ENCODE measurements at regions not wholly inside any gene's neighbourhood (a gene's known extent, or its start where the extent isn't known, plus 50 kb on each side); places are given as distances from the start of the nearest gene placed in this dataset.

DNA sequence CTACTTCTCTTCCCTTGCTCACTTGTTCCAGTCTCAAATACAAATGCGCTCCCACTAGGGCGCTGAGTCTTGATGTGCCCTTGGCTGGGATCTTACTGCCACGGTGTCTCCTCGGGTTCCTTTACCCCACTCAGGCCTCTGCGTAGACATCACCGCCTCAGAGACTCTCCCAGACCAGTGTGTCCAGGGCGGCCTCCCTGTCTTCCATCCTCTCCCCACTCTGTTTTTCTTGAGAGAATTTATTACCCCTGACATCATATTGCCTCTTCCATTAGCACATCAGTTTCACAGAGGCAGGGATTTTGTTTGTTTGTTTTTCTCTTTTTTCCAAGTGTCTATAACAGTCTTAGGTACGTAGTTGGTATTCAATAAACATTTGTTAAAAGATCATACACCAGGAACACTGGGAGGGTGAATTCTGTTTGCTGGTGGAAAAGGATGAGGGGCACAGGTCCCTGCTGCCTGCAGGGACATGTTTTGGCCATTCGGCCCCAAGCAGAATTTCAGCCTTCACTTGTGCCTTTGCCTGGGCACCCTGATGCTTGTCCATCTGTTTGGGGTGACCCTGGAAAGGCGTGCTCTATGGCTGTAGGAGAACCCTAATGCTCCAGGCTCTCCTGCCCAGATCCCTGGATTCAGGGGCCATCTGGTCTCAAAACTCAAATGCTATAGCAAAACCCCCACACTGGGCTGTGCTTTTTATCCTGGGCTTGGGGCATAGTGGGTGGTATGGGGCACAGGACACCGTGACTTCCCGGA is 55.0 kb downstream of the RPL37A start:
- Histone ChIP-seq H3K36me3 (no peaks in the 10 kb centered on the region), H3K4me1 (peaks cover 10% of the 10 kb centered on the region), H3K9me3 (no peaks in the 10 kb centered on the region), H3K4me3 (ENCODE audit: low read depth, low read length) (no peak overlapping the region), H3K27me3 (no peaks in the 10 kb centered on the region)
- TF ChIP-seq, protein P1, sequence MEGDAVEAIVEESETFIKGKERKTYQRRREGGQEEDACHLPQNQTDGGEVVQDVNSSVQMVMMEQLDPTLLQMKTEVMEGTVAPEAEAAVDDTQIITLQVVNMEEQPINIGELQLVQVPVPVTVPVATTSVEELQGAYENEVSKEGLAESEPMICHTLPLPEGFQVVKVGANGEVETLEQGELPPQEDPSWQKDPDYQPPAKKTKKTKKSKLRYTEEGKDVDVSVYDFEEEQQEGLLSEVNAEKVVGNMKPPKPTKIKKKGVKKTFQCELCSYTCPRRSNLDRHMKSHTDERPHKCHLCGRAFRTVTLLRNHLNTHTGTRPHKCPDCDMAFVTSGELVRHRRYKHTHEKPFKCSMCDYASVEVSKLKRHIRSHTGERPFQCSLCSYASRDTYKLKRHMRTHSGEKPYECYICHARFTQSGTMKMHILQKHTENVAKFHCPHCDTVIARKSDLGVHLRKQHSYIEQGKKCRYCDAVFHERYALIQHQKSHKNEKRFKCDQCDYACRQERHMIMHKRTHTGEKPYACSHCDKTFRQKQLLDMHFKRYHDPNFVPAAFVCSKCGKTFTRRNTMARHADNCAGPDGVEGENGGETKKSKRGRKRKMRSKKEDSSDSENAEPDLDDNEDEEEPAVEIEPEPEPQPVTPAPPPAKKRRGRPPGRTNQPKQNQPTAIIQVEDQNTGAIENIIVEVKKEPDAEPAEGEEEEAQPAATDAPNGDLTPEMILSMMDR (IDR thresholded peaks at IDR 0.05; ENCODE audit: low read depth, low read length): no peak
- no peak for DNase-seq

DNA sequence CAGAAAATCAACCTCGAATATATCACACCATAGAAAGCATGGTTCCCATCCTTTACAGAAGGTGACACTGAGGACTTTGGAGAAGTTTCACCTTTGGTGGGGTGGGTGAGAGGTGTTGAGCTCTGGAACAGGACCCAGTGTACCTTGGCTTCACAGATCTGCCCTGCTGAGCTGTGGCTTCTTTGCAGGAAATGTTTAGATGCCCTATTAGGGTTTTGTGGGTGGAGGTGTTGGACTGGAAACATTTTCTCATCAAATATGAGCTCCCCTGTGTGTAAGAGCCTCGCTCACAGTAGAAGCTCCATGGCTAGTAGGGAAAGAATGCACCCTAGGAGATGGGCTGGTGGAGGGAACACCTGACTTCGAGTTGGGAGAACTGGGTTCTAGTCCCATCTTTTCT is 55.6 kb downstream of the RPL37A start:
- H3K9me3 ChIP-seq: no peaks in the 10 kb centered on the region
- H3K27me3 ChIP-seq: no peaks in the 10 kb centered on the region
- H3K4me1 ChIP-seq: peaks cover 5% of the 10 kb centered on the region
- TF ChIP-seq, protein P1 (IDR thresholded peaks at IDR 0.05; ENCODE audit: low read depth, low read length): no peak
- no peak overlapping the region for H3K4me3 ChIP-seq (ENCODE audit: low read depth, low read length)
- H3K36me3 ChIP-seq: no peaks in the 10 kb centered on the region
- DNase-seq: no peak

DNA sequence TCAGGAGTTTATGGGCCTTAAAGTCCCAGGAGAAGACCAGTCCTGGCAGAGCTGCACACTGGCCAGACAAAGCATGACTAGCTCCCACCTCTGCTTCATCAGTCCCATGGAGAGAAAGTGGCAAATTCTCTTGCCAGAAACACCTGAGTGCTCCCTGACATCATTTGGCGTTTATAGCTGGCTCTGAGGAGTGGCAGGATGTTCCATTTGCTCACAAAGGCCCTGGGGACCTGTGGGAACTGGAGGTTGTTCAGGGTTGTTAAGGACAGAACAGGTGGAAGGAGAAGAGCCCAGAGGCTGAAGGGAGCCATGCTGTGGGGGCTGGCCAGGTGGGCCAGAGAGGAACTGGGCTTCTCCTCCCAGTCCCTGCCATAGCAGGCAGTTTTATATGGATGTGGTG is 56.1 kb downstream of the RPL37A start:
- no peaks in the 10 kb centered on the region for H3K36me3 ChIP-seq
- DNase-seq: no peak
- no peak overlapping the region for H3K4me3 ChIP-seq (ENCODE audit: low read depth, low read length)
- no peaks in the 10 kb centered on the region; the same call in 1 of the 2 replicates for H3K4me1 ChIP-seq
- TF ChIP-seq, protein P1 (IDR thresholded peaks at IDR 0.05; ENCODE audit: low read depth, low read length): no peak
- H3K9me3 ChIP-seq: no peaks in the 10 kb centered on the region
- H3K27me3 ChIP-seq: no peaks in the 10 kb centered on the region

DNA sequence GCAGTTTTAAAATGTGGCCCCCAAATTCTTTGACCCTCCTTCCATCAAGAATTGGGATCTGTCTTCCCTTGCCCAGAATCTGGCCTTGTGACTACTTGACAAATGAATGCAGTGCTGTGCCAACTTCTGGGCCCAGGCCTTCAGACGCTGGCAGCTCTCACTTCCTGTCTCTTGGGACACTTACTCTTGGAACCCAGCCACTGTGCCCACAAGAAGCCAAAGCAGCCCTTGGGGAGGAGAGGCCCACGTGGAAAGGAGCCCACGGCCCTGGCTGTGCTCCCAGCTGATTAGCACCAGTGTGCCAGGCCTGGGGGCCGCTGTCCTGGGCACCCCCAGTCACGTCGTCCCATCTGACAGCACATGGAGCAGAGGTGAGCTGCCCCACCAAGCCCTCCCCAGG is 56.6 kb downstream of the RPL37A start:
- no peaks in the 10 kb centered on the region for H3K9me3 ChIP-seq
- H3K4me3 ChIP-seq (ENCODE audit: low read depth, low read length): no peak overlapping the region
- H3K4me1 ChIP-seq: no peaks in the 10 kb centered on the region; the same call in 1 of the 2 replicates
- no peaks in the 10 kb centered on the region for H3K36me3 ChIP-seq
- DNase-seq: peak; percentile 32
- H3K27me3 ChIP-seq: no peaks in the 10 kb centered on the region
- TF ChIP-seq, protein P1 (IDR thresholded peaks at IDR 0.05; ENCODE audit: low read depth, low read length): no peak

DNA sequence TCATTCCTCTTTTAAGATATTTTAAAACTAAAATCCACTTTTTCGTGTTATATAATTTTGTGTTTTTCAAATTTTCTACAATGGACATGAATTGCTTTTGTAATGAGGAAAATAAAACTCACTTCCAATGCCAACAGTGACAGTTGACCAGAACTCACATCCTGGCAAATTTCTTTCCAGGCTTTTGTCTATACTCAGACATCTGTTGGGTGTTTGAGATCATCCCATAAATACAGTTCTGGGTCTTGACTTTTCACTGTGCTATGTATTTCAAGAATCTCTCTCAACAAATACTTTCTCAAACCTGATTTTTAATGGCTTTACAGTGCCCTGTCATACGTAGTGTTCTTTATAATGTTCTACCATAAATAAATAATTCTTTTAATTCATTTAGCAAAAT is 57.6 kb downstream of the RPL37A start:
- DNase-seq: no peak
- H3K9me3 ChIP-seq: no peaks in the 10 kb centered on the region
- TF ChIP-seq, protein P1 (IDR thresholded peaks at IDR 0.05; ENCODE audit: low read depth, low read length): no peak
- no peak overlapping the region for H3K4me3 ChIP-seq (ENCODE audit: low read depth, low read length)
- no peaks in the 10 kb centered on the region for H3K36me3 ChIP-seq
- no peaks in the 10 kb centered on the region for H3K27me3 ChIP-seq
- no peaks in the 10 kb centered on the region for H3K4me1 ChIP-seq

DNA sequence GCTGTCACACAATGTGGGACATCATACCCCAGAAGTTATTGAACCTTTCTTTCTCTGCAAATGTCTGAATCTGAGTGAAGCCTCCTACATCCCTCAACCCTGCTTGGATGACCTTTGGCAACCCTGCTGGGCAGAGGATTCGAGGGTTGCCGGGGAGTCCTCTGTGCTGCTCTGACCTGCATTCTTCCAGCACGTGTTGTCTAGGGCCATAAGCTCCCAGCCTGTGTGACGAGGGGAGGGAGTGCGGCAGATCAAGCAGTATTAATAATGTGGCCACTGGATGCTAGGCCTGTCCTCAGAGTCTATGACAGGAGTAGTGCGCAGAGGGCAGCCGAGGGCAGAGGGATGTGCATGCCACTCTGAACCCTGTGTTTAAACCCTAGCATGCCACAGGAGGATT is 58.8 kb downstream of the RPL37A start:
- Histone ChIP-seq H3K36me3 (no peaks in the 10 kb centered on the region), H3K4me1 (no peaks in the 10 kb centered on the region), H3K9me3 (no peaks in the 10 kb centered on the region), H3K27me3 (no peaks in the 10 kb centered on the region), H3K4me3 (ENCODE audit: low read depth, low read length) (no peak overlapping the region)
- TF ChIP-seq, protein P1 (IDR thresholded peaks at IDR 0.05; ENCODE audit: low read depth, low read length): no peak
- no peak for DNase-seq

Data from BE2C (cell line).